ENCODE measurements at regions not wholly inside any gene's neighbourhood (a gene's known extent, or its start where the extent isn't known, plus 50 kb on each side); places are given as distances from the start of the nearest gene placed in this dataset.

GRCh38 chr12:69095765-69096477, 143.4 kb upstream of the CPSF6 start:
- no peak for DNase-seq (ENCODE audit: low read depth in 2 of 2, low spot score in 1 of 2)

DNA sequence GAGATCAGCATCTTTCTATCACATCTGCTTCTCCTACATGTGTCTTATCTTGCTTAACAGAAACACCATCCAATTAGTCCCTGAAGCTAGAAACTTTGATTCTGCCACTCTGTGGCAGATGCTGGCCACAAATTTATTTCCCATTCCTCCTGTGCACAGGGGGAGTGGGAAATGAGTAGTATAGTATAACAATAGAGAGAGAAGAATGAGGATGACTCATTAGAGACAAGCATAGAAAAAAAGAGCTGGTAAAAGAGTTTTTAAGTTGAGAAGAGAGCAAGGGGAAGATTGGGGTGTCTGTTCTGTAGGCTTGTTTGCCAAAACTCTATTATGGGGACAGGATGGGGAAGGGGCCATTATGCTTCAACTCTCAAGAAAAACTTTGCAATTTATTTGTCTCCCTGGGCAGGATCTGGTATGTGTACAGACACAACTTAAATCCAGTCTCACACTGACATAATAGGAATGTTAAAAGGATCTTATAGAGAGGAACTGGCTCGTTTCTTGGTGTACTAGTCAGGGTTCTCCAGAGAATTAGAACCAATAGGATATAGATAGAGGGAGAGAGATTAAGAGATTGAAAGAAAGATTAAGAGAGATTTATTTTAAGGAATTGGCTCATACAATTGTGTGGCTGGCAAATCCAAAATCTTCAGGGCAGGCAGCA, 142.6 kb upstream of the CPSF6 start:
- no peak for DNase-seq (ENCODE audit: low read depth in 2 of 2, low spot score in 1 of 2)

GRCh38 chr12:69097619-69098368, 141.6 kb upstream of the CPSF6 start:
- DNase-seq (ENCODE audit: low read depth in 2 of 2, low spot score in 1 of 2) = no peak

DNA sequence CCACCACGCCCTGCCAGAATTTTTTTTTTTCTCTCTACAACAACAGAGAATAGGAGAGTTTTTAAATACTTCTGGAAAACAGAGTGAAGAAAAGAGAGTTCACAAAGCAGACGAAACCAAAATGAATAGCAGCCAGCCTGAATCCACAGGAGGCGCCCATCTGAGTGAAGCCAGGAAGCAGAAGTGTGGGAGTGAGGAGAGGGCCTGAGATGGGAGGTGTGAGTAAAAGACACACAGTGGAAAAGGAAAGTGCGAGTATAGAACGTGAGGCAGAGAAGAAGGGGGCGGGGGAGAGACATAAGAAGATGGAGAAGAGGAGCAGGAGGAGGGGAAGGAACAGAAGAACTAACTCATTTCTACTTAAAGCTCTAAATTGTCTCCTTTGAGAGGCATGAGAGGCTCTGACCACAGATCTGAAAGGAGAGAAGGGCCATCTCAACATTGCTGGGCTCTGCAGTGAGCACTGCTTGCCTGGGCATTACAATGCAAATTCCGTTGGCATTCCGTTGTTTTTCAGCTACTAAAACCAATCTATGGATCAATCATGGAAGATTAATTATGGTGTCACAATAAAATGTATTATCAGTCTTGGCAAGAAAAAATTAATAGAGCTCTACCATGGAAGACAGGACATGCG, 140.1 kb upstream of the CPSF6 start:
- no peak for DNase-seq (ENCODE audit: low read depth in 2 of 2, low spot score in 1 of 2)

GRCh38 chr12:69101505-69101904, 137.9 kb upstream of the CPSF6 start:
- no peak for DNase-seq (ENCODE audit: low read depth in 2 of 2, low spot score in 1 of 2)

DNA sequence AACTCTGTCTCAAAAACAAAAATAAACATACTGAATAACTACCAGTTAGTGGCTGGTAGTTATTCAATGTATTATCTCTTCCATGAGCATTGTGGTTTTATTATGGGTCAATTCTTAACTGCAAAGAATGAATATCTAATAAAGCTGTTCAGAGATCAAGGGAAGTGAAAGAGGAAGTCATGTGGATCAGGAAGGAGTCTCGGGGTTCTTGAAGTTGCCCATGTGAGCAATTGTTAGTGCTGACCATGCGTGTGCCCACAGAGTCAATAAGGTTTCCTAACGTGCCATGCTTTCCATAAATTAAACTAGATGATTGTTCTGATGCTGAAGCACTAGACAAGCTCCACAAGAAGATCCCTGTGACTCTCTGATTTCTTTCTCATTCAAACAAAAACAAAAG, 136.5 kb upstream of the CPSF6 start:
- DNase-seq (ENCODE audit: low read depth in 2 of 2, low spot score in 1 of 2) = no peak

- DNase-seq (ENCODE audit: low read depth in 2 of 2, low spot score in 1 of 2) = no peak
Observed at GRCh38 chr12:69105101-69105962, 134.0 kb upstream of the CPSF6 start.

DNA sequence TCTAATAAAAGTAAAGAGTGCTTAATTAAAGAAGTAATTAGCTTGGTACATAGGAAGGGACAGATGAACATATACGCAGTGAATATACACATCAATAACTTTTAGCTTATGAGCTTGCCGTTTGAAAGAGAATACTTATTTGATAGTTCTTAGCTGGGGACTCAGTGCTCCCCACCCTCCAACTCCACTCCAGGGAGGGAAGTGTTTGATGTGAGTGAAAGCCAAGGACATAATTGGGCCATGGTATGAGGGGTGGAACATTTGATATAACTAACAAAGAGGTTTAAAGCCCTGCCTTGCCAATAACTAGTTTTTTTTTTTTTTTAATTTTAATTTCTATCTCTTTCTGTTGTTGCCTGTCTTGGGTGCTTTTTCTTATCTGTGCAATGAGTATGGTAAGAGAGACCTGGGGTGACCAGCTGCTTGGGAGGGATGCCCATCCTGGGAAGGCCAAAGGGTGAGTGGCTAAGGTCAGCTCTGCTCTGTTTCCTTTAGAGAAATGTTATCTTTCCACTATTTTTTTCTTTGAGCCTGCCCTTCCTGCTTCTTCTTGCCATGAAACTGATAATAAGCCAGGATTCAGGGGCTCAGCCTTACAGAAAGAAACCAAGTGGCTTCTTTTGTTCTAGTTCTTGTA, 132.8 kb upstream of the CPSF6 start:
- no peak for DNase-seq (ENCODE audit: low read depth in 2 of 2, low spot score in 1 of 2)

DNA sequence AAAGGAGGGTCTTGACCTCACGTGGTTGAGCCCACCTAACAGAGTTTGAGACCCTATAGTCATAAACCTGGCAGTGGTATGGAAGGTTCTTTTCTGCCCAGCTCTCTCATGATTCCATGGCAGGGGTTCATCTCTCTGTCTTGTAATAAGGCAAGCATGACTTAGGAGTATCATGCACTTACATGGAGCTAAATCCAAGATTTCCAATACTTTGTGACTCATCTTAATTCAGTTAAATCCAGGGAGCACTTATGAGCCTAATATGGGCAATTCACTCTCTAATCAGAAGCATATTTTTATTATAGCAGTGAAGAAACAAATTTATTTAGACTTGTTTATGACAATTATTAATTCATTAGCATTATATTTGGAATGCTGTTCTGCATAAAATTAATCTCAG, 131.8 kb upstream of the CPSF6 start:
- no peak for DNase-seq (ENCODE audit: low read depth in 2 of 2, low spot score in 1 of 2)

DNA sequence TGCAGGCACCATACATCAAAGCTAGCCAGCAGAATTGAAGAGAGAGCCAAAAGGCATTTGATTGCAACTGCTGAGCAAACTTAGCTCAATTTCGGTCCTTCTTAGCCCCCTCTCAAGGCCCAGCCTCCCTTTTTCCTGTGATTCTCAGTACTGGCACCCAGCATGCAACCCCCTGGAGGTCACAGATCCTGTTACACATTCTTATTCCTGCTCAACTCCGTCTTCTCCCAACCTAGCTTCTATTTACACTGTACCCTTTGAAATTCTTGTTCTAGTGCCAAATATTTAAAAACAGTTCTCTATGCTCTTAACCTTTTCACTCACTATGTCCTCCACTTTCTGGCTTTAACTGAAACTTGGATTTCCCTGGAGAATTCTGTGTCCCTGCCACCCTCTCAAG, 131.3 kb upstream of the CPSF6 start:
- DNase-seq (ENCODE audit: low read depth in 2 of 2, low spot score in 1 of 2) = no peak

DNA sequence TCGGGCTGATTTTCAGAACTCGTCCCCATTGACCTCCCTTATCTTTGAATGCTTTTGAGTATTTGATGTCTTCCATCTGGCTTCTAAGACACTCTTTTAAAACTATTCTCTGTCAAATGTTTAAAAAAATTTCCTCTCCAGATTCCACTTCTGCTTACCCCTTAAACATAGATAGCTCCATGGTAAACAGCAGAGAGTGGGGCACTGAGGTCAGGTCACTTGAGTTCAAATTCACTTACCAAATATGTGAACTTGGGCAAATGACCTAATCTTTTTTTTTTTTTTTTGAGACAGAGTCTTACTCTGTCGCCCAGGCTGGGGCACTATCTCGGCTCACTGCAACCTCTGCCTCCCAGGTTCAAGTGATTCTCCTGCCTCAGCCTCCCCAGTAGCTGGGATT, 126.8 kb upstream of the CPSF6 start:
- no peak for DNase-seq (ENCODE audit: low read depth in 2 of 2, low spot score in 1 of 2)

- DNase-seq (ENCODE audit: low read depth in 2 of 2, low spot score in 1 of 2) = no peak
Observed at GRCh38 chr12:69115099-69115498, 124.3 kb upstream of the CPSF6 start.

GRCh38 chr12:69115951-69116350, 123.4 kb upstream of the CPSF6 start:
- no peak for DNase-seq (ENCODE audit: low read depth in 2 of 2, low spot score in 1 of 2)

DNA sequence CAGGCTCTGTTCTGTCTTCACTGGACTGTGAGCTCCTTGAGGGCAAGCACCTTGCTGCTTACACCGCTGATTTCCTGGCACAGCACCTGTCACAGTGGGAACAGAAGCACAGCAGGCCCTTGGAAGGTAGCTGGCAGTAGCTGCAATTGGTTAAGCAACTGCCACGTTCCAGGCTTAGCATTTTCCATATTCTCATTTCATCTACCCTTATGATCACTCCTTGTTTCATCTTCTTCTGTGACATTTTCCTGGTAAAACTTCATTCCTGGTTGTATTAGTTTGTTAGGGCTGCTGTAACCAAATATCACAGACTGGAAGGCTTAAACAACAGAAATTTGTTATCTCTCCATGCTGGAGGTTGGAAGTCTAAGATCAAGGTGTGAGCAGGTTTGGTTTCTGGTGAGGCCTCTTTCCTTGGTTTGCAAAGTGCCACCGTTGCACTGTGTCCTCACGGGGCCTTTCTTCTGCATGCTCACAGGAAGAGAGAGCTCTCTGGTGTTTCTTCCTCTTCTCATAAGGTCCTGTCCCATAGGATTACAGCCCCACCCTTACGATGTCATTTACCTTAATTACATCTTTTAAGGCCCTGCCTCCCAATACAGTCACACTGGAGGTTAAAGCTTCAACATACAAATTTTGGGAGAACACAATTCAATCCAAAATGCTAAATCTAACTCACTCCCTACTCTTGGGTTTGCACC, 121.7 kb upstream of the CPSF6 start:
- no peak for DNase-seq (ENCODE audit: low read depth in 2 of 2, low spot score in 1 of 2)

GRCh38 chr12:69118516-69118915, 120.9 kb upstream of the CPSF6 start:
- DNase-seq (ENCODE audit: low read depth in 2 of 2, low spot score in 1 of 2) = no peak

DNA sequence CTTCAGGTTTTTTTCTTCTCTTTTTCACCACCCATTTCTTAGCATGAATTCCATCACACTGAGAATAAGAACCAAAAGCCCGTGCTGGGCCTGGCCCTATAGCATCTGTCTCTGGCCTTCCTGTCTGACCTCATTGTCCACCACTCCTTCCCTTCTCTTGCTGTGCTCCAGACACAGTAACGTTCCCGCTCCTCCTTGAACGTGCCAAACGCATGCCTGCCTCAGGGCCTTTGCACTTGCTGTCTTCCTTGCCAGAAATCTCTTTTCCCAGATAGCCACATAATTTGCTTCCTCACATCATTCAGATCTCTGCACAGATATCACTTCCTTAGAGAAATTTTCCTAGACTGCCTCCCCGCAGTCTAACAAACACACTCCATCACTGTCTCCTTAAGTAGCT, 119.6 kb upstream of the CPSF6 start:
- DNase-seq (ENCODE audit: low read depth in 2 of 2, low spot score in 1 of 2) = no peak

DNA sequence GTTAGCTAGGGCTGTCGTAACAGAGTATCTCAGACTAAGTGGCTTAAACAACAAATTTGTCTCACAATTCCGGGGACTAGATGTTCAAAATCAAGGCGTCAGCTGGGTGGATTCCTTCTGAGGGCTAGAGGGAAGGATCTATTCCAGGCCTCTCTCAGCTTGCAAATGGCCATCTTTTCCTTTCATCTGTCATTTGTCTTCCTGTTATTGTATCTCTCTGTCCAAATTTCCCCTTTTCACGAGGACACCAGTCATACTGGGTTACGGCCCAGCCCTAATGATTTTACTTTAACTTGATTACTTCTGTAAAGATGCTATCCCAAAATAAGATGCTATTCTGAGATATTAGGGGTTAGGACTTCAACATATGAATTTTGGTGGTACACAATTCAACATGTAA, 119.0 kb upstream of the CPSF6 start:
- DNase-seq (ENCODE audit: low read depth in 2 of 2, low spot score in 1 of 2) = no peak

GRCh38 chr12:69123311-69123710, 116.1 kb upstream of the CPSF6 start:
- DNase-seq (ENCODE audit: low read depth in 2 of 2, low spot score in 1 of 2) = no peak

- no peak for DNase-seq (ENCODE audit: low read depth in 2 of 2, low spot score in 1 of 2)
Observed at GRCh38 chr12:69123919-69124638, 115.3 kb upstream of the CPSF6 start.
